ENCODE measurements at regions not wholly inside any gene's neighbourhood (a gene's known extent, or its start where the extent isn't known, plus 50 kb on each side); places are given as distances from the start of the nearest gene placed in this dataset.
A peak's percentile ranks its signal among the peaks of the same experiment; 100 is the strongest.

DNA sequence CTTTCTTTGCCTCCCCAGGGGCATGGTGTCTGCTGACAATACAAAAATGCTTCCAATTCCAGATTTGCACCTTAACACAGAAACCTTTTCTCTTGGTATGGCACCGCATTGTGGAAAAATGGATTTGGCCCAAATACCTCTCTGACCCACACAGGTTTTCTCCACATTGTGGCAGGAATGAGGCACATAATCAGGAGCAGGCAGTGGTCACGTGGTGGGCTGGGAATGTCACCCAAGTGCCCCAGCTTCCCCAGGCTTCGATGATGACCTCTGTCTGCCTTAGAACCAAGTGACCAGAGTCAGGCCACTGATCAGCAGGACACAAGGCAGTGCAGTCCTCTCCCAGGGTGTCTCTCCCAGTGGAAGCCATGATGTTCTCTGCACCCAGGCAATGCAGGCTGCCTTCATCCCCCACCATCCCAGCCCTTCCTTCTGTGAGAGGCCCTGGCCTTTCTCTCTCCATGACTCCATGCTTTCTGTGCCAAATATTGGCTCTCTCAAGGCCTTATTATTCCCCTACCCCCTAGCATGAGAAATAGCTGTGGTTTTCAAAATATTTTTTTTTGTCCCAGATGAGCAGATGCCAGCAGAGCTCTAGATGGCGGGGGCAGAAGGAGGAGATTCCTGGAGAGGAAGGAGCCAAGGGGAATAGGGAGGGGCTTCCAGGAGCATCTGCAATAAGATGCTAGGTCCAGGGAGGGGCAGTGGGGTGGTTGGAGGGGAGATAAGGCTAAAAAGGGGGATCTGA is 198.9 kb downstream of the ACKR3 start:
- Histone ChIP-seq H3K79me1 (ENCODE audit: low read length) (peaks cover 60% of the 10 kb centered on the region), H2BK12ac (ENCODE audit: low read length) (peak overlapping the region; percentile 100), H3K14ac (ENCODE audit: low read length) (peak overlapping the region; percentile 99), H2AK5ac (ENCODE audit: low read length) (peak overlapping the region; percentile 99), H2BK5ac (ENCODE audit: low read depth, low read length, poor library complexity) (peak overlapping the region; percentile 100), H2BK120ac (ENCODE audit: insufficient read depth, low read length, poor library complexity) (peak overlapping the region; percentile 100), H3K36me3 (ENCODE audit: control insufficient read depth in 1 of 2, insufficient read depth in 2 of 2, low read length in 2 of 2) (no peaks in the 10 kb centered on the region), H3K4me2 (ENCODE audit: low read length) (no peak overlapping the region), H3K79me2 (ENCODE audit: control insufficient read depth, insufficient read depth, low read length, poor library complexity) (peaks cover 13% of the 10 kb centered on the region), H3K23ac (ENCODE audit: low read length) (no peak overlapping the region), H3K27me3 (ENCODE audit: insufficient read depth, low read length) (no peaks in the 10 kb centered on the region), H3K27ac (ENCODE audit: low read depth, low read length) (peak overlapping the region; percentile 98), H3K4ac (ENCODE audit: low read depth, low read length) (peak overlapping the region; percentile 98), H3K18ac (ENCODE audit: low read length) (peak overlapping the region; percentile 98), H4K8ac (ENCODE audit: low read depth, low read length) (peak overlapping the region; percentile 96), H3K4me3 (ENCODE audit: low read depth, low read length) (no peak overlapping the region), H2AFZ (ENCODE audit: insufficient read depth, low read length, poor library complexity) (peak overlapping the region; percentile 38), H3K4me1 (ENCODE audit: control insufficient read depth in 1 of 2, insufficient read depth in 2 of 2, low read length in 2 of 2) (peaks cover 41 to 45% of the 10 kb centered on the region in 2 experiments), H3K9me3 (ENCODE audit: insufficient read depth, low read depth, low read length) (peaks cover 5% of the 10 kb centered on the region), H4K12ac (ENCODE audit: low read depth, low read length) (peak overlapping the region; percentile 79), H4K91ac (ENCODE audit: low read depth, low read length) (peak overlapping the region; percentile 100), H3K9ac (ENCODE audit: low read length) (no peak overlapping the region)
- no CpG with 5 or more reads among the region's 4 CpGs for WGBS (ENCODE audit: extremely low coverage, insufficient coverage, insufficient read length)
- DNase-seq: peak; percentile 56 to 65

DNA sequence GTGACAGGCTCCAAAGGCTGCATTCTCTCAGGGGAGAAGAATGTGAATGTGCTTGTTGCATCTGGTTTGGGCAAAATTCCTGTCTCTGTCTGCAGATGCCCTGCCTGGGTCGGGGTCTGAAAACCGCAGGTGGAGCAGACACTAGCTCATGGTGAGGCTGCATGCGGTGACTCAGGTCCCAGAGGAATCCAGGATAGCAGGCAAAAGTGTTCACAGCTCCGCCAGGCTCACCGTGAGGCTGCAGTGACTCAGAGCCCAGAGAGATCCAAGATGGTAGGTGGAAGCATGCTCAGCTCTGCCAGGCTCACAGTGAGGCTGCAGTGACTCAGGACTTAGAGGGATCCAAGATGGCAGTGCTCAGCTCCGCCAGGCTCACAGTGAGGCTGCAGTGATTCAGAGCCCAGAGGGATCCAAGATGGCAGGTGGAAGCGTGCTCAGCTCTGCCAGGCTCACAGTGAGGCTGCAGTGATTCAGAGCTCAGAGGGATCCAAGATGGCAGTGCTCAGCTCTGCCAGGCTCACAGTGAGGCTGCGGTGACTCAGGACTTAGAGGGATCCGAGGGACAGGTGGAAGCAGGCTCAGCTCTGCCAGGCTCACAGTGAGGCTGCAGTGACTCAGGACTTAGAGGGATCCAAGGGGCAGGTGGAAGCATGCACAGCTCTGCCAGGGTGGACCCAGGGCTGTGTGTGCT is 200.5 kb downstream of the ACKR3 start:
- Histone ChIP-seq H2AK5ac (ENCODE audit: low read length) (peak overlapping the region; percentile 95), H4K8ac (ENCODE audit: low read depth, low read length) (peak overlapping the region; percentile 89), H3K27me3 (ENCODE audit: insufficient read depth, low read length) (no peaks in the 10 kb centered on the region), H3K27ac (ENCODE audit: low read depth, low read length) (peak overlapping the region; percentile 97), H3K4me3 (ENCODE audit: low read depth, low read length) (no peak overlapping the region), H2BK120ac (ENCODE audit: insufficient read depth, low read length, poor library complexity) (peak overlapping the region; percentile 99), H3K36me3 (ENCODE audit: control insufficient read depth in 1 of 2, insufficient read depth in 2 of 2, low read length in 2 of 2) (no peaks in the 10 kb centered on the region), H3K4me1 (ENCODE audit: control insufficient read depth in 1 of 2, insufficient read depth in 2 of 2, low read length in 2 of 2) (peaks cover 41 to 52% of the 10 kb centered on the region in 2 experiments), H3K79me2 (ENCODE audit: control insufficient read depth, insufficient read depth, low read length, poor library complexity) (peaks cover 17% of the 10 kb centered on the region), H2AFZ (ENCODE audit: insufficient read depth, low read length, poor library complexity) (peak overlapping the region; percentile 47), H4K91ac (ENCODE audit: low read depth, low read length) (peak overlapping the region; percentile 99), H3K9ac (ENCODE audit: low read length) (no peak overlapping the region), H4K12ac (ENCODE audit: low read depth, low read length) (peak overlapping the region; percentile 13), H3K9me3 (ENCODE audit: insufficient read depth, low read depth, low read length) (peaks cover 5% of the 10 kb centered on the region), H3K79me1 (ENCODE audit: low read length) (peaks cover 65% of the 10 kb centered on the region), H3K18ac (ENCODE audit: low read length) (peak overlapping the region; percentile 87), H3K23ac (ENCODE audit: low read length) (no peak overlapping the region), H3K14ac (ENCODE audit: low read length) (peak overlapping the region; percentile 97), H2BK12ac (ENCODE audit: low read length) (peak overlapping the region; percentile 95), H2BK5ac (ENCODE audit: low read depth, low read length, poor library complexity) (peak overlapping the region; percentile 98), H3K4ac (ENCODE audit: low read depth, low read length) (peak overlapping the region; percentile 64), H3K4me2 (ENCODE audit: low read length) (no peak overlapping the region)
- DNase-seq: peak; percentile 98
- no CpG with 5 or more reads among the region's 9 CpGs for WGBS (ENCODE audit: extremely low coverage, insufficient coverage, insufficient read length)

DNA sequence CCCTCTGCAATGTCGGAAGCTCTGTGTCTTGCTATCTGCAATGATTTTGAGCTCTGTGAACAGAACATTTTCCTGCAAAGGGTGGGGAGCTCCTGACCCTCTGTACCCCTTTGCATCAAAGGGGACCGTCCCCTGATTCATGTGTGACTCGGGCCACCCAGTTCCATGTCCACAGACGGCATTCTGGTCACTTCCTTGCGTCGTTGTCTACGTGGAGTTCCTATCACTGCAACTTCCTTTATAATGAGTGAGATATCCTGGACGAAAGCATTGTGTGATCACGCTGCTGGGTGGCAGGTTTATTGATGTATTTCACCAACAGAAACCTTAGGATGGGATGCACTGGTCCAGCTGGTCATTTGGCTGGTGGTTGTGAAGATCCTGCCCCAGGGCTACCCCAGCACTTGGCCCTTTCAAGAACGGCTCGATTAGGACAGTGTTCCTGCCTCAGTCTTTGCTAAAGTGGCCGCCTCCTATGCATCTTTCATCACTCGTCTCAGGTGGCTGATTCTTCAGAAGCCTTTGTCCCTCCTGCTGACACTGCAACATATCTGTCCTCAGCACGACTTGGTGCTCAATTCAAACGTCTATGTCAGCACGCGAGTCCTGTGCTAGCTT is 202.7 kb downstream of the ACKR3 start:
- Histone ChIP-seq H3K4me3 (ENCODE audit: low read depth, low read length) (no peak overlapping the region), H2BK12ac (ENCODE audit: low read length) (peak overlapping the region; percentile 97), H3K9ac (ENCODE audit: low read length) (no peak overlapping the region), H2BK5ac (ENCODE audit: low read depth, low read length, poor library complexity) (peak overlapping the region; percentile 74), H3K9me3 (ENCODE audit: insufficient read depth, low read depth, low read length) (peaks cover 5% of the 10 kb centered on the region), H3K27ac (ENCODE audit: low read depth, low read length) (peak overlapping the region; percentile 97), H3K4ac (ENCODE audit: low read depth, low read length) (peak overlapping the region; percentile 73), H3K27me3 (ENCODE audit: insufficient read depth, low read length) (no peaks in the 10 kb centered on the region), H3K36me3 (ENCODE audit: control insufficient read depth in 1 of 2, insufficient read depth in 2 of 2, low read length in 2 of 2) (peaks cover under 1 to 2% of the 10 kb centered on the region in 2 experiments), H2AFZ (ENCODE audit: insufficient read depth, low read length, poor library complexity) (peak overlapping the region; percentile 33), H4K12ac (ENCODE audit: low read depth, low read length) (no peak overlapping the region), H4K91ac (ENCODE audit: low read depth, low read length) (peak overlapping the region; percentile 94), H3K79me2 (ENCODE audit: control insufficient read depth, insufficient read depth, low read length, poor library complexity) (peaks cover 23% of the 10 kb centered on the region), H3K18ac (ENCODE audit: low read length) (peak overlapping the region; percentile 36), H4K8ac (ENCODE audit: low read depth, low read length) (peak overlapping the region; percentile 61), H3K79me1 (ENCODE audit: low read length) (peaks cover 71% of the 10 kb centered on the region), H3K14ac (ENCODE audit: low read length) (peak overlapping the region; percentile 90), H3K23ac (ENCODE audit: low read length) (no peak overlapping the region), H3K4me2 (ENCODE audit: low read length) (no peak overlapping the region), H2BK120ac (ENCODE audit: insufficient read depth, low read length, poor library complexity) (peak overlapping the region; percentile 98), H2AK5ac (ENCODE audit: low read length) (peak overlapping the region; percentile 27), H3K4me1 (ENCODE audit: control insufficient read depth in 1 of 2, insufficient read depth in 2 of 2, low read length in 2 of 2) (peaks cover 47 to 61% of the 10 kb centered on the region in 2 experiments)
- WGBS (ENCODE audit: extremely low coverage, insufficient coverage, insufficient read length): no CpG with 5 or more reads among the region's 17 CpGs
- peak in 1 of 2 donors; percentile 48 for DNase-seq

- peaks cover 67% of the 10 kb centered on the region for H3K79me1 ChIP-seq (ENCODE audit: low read length)
- H3K27me3 ChIP-seq (ENCODE audit: insufficient read depth, low read length): no peaks in the 10 kb centered on the region
- peak in 1 of 2 donors; percentile 6 for DNase-seq
- H3K18ac ChIP-seq (ENCODE audit: low read length): peak overlapping the region; percentile 36
- H2AK5ac ChIP-seq (ENCODE audit: low read length): peak overlapping the region; percentile 17
- peaks cover 48 to 62% of the 10 kb centered on the region in 2 experiments for H3K4me1 ChIP-seq (ENCODE audit: control insufficient read depth in 1 of 2, insufficient read depth in 2 of 2, low read length in 2 of 2)
- H3K23ac ChIP-seq (ENCODE audit: low read length): no peak overlapping the region
- H3K9ac ChIP-seq (ENCODE audit: low read length): no peak overlapping the region
- H2BK120ac ChIP-seq (ENCODE audit: insufficient read depth, low read length, poor library complexity): peak overlapping the region; percentile 98
- peak overlapping the region; percentile 94 for H4K91ac ChIP-seq (ENCODE audit: low read depth, low read length)
- peak overlapping the region; percentile 0 for H3K4ac ChIP-seq (ENCODE audit: low read depth, low read length)
- no peaks in the 10 kb centered on the region for H3K9me3 ChIP-seq (ENCODE audit: insufficient read depth, low read depth, low read length)
- H3K36me3 ChIP-seq (ENCODE audit: control insufficient read depth in 1 of 2, insufficient read depth in 2 of 2, low read length in 2 of 2): peaks cover 5 to 9% of the 10 kb centered on the region in 2 experiments
- WGBS (ENCODE audit: extremely low coverage, insufficient coverage, insufficient read length): no CpG with 5 or more reads among the region's 9 CpGs
- H2BK12ac ChIP-seq (ENCODE audit: low read length): peak overlapping the region; percentile 97
- peaks cover 27% of the 10 kb centered on the region for H3K79me2 ChIP-seq (ENCODE audit: control insufficient read depth, insufficient read depth, low read length, poor library complexity)
- H4K8ac ChIP-seq (ENCODE audit: low read depth, low read length): peak overlapping the region; percentile 61
- H3K4me3 ChIP-seq (ENCODE audit: low read depth, low read length): no peak overlapping the region
- H3K27ac ChIP-seq (ENCODE audit: low read depth, low read length): peak overlapping the region; percentile 97
- peak overlapping the region; percentile 90 for H3K14ac ChIP-seq (ENCODE audit: low read length)
- no peak overlapping the region for H3K4me2 ChIP-seq (ENCODE audit: low read length)
- peak overlapping the region; percentile 74 for H2BK5ac ChIP-seq (ENCODE audit: low read depth, low read length, poor library complexity)
- H4K12ac ChIP-seq (ENCODE audit: low read depth, low read length): no peak overlapping the region
- H2AFZ ChIP-seq (ENCODE audit: insufficient read depth, low read length, poor library complexity): peak overlapping the region; percentile 8
Measured at GRCh38 chr2:236773206-236773605, 203.6 kb downstream of the ACKR3 start.
